ENCODE measurements at regions not wholly inside any gene's neighbourhood (a gene's known extent, or its start where the extent isn't known, plus 50 kb on each side); places are given as distances from the start of the nearest gene placed in this dataset.

DNA sequence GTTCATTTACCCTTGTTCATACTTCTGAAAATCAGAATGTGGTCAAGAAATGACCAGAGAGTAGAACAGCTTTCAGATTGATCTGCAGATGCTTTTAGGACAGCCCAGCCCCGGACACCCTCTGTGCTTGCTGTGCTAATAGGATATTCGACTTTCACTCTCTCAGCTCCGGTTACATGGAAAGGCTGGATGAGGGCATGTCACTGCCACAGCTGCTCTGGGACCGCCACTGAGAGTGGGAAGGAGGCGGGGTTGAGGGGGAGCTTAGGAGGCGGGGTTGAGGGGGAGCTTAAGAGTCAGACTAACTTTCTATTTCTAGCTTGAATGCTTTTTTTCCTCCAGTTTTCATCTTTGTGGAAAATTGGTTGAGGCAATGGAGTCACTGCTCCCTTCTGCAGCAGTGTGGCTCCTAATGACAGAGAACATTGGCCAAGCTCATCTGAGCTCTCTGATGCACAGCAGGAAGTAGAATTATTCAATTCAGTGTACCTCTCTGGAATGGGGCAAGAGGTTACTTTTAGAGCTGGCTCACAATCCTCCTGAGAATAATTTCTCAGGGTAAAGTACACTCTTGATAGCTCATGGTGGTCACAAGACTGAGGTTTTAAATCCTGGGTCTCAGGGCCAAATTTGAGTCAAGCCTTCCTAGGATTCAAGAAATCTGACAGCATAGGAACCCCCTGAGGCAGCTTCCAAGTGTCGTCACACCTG, 74.6 kb upstream of the NPAS1 start:
- DNase-seq (ENCODE audit: low spot score) = peak; percentile 60

DNA sequence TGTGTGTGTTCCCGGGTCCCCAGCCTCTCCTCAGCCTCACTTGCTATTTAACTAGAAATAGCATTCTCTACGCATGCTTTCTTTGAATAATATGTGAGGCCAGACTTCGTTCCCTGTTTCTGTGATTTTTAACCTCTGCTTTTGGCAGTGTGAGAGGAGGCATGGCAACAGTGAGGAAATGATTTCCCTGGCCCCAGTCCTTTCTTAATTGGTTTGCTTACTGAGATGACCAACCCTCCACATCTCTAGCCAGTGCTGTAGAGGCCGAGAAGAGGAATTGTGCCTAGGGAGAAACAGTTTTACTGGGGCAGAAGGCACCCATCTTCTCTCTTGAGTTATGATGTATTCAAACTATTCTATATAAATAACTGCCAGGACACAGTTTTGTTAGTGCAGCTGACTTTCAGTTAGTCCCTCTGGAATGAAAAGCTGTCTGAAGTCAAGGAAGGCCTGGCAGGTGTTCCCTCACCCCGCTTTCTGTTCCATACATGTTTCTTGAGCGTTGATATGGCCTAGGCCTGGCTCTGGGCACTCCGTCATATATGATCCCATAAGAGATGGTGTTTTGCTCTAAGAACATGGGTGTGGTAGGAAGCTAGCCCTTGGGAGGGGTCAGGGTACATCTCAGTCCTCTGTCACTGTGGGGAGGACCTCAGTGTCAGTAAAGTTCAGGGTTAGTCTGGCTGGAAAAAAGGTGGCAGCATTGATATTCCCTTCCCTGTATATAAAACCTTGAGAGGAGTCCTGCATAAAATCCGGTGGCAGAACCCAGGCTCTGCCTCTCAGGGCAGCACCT, 73.7 kb upstream of the NPAS1 start:
- DNase-seq (ENCODE audit: low spot score) = no peak

DNA sequence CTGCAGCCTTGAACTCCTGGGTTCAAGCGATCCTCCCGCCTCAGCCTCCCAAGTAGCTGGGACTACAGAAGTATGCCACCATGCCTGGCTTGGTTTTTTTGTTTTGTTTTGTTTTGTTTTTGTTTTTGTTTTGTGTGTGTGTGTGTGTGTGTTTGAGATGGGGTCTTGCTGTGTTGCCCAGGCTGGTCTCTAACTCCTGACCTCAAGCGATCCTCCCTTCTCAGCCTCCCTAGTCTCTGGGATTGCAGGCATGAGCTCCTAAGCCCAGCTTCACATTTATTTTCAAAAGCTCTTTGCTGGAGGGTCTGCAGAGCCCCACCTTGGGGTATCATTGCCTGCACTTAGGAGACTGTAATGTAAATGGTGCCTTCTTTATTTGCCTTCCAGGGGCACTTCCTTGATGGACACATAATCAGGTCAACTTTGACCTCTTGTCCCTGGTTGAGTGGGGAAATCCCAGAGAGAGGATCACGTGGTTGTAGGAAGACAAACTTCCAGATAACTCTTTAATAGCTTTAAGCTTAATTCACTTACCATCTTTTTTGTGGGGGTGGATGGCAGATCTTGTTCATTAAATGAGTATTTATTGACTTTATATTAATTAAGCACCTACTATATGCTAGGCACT, 72.9 kb upstream of the NPAS1 start:
- no peak for DNase-seq (ENCODE audit: low spot score)

DNA sequence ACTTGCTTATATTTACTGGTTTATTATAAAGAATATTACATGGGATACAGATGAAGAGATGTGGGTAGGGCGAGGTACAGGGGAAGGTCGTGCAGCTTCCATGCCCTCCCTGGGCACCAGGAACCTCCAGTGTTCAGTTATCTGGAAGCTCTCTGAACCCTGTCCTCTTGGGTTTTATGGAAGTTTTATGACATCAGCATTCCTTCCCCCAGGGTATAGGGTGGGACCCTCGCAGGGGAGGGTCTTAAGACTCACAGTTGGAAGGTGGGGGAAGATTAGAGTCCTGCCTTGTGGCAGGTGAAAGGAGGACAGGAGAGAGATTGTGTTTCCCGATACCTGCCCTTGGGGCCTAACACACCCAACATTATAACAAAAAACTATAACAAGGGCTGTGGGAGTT, 71.8 kb upstream of the NPAS1 start:
- no peak for DNase-seq (ENCODE audit: low spot score)

DNA sequence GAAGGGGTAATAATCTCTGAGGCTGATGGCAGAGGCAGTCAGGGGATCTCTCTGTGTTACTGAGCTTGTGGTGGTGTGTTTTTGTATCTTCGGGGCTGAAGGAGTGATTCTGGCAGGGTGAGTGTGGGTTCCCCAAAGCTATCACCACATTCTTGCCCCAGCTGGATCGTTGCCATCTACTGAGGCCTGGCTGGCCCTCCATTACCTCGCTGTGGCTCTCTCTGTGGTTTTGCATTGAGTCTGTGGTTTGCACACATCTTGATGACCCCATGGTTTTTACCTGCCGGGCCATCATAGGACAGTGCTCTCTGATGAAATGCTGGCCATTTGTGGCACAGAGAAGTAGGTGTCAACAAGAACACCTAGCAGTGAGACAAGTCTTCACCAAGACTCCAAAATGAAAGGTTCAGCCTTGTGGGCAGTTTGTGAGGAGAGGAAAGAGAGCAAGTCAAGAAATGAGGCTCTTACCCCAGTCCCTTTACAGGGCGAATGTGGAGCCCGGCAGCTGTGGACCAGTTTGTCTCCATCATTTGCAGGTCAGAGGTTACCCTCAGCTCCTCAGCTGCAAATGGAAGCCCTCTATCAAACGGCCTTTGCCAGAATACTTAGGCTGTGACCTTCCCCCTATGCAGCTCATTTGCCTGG, 69.0 kb upstream of the NPAS1 start:
- no peak for DNase-seq (ENCODE audit: low spot score)

DNA sequence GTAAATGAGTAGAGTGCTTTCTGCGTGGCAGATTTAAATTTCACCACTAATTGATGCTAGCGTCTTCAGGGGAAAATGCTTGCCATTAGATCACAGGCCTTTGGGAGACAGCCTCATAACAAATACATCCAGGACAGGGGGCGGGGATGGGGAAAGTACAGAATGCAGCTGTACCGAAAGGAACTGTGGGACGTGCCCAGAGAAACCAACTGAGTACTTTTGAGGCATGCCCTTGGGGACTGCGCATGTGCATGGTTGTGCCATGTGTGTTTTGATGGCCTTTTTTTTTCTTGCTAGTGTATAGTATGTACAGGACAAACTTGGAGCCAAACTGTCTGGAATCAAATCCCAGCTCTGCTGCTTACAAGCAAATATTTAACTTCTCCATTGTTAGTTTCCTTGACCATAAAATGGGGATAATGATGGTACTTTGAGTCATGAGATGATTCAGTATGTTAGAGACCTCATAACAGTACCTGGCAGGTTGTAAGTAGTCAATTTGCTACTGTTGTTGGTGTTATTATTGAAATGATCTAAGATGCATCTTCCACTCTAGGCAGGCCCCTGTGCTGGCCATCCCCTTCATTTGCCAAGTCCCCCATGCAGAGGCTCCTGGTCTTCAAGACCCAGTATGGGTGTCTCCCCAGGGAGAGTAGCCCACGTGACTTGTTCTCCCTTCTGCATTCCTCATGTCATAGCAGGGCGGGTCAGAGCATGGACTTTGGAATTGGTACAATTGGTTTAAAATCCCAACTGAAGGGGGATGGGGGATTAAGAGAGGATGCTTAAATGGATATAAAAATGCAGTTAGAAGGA, 68.3 kb upstream of the NPAS1 start:
- DNase-seq (ENCODE audit: low spot score) = peak; percentile 55

DNA sequence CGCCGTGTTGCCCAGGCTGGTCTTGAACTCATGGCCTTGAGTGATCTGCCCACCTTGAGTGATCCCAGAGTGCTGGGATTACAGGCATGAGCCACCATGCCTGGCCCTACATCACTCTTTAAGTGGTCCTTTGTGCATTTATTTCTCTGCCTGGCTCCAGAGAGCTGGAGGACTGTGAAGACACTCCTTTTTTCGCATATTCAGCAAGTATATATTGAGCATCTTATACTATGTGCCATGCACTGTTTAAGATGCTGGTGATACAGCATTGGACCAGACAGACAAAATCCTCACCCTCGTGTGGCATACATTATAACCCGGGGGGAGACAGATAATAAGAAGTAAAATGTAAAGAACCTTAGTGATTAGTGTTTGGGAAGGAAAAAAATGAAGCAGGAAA, 66.8 kb upstream of the NPAS1 start:
- no peak for DNase-seq (ENCODE audit: low spot score)

DNA sequence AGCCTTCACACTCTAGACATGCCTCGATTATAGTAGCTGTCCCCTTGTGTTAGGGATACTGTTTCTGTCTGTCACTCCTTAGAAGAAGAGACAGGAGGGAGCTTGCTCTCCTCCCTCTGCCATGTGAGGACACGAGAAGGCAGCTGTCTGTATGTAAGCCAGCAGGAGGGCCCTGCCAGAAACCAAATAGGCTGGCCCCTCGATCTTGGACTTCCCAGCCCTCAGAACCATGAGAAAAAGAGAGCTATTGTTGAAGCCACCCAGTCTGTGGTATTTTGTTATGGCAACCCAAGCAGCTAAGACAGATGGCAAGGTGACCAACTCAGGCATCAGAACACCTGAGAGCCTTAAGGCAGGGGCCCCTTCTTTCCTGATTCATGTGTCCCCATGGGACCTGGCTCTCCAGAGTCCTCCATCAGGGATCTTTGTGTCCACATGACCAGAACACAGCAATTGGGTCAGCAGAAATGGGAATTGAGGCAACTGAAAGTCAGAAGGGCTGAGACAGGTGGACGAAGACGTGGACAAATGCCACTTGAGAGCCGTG, 65.6 kb upstream of the NPAS1 start:
- DNase-seq (ENCODE audit: low spot score) = no peak

DNA sequence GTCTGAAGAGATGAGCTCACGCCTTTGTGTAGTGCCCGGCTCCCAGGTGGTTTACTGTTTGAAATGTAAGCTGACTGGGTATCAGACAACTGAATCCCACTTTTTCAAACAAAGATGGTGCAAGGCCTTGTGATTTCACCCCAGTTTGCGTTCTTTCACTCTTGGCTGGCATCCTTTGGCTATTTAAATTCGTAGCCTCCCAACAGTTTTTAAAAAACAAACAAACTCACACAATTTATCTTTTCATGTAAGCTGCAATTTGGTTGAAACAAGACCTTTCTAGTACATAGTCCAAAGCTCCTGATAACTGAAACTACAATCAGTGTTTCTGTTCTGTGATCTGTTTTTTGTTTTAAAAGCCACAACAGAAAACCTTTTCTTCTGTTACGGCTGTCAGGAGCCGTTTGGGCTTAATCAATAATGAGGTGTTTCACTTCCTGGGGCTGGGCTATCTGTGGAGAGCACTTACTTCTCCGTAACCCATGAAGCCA, 65.1 kb upstream of the NPAS1 start:
- no peak for DNase-seq (ENCODE audit: low spot score)

DNA sequence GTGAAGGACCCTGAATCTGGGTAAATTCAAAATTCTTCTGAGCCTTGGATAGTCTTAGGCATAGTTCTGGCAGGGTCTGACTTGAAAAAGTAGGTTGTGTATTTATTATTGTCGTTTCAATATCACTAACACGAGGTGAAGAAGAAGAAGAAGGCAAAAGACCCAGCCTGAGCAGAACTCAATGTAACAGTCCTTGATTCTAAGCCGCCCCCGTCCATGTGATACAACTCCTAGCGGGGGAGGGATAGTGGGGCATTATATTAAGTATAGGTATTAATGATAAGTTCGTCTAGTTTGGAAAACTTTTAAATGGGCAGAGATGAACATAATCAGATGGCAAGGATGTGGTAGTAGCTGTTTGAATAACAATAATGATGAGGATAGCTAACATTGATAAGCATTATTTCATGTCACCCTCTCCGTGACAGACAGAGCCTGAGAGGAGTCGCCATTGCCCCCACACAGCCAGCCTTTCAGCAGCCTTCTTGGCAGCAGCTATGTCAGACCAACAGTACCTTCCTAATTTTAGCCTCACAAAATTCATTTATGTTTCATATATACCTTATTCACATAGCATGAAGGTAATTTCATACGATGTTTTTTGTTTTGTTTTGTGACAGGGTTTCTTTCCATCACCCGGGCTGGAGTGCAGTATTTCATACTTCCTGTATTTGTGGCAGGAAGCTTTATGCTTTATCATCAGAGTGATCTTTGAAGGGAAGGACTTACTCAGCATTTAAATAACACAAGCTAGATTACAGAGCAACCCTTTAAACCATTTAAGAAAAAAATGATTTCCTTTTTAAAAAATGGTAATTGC, 64.4 kb upstream of the NPAS1 start:
- DNase-seq (ENCODE audit: low spot score) = no peak

DNA sequence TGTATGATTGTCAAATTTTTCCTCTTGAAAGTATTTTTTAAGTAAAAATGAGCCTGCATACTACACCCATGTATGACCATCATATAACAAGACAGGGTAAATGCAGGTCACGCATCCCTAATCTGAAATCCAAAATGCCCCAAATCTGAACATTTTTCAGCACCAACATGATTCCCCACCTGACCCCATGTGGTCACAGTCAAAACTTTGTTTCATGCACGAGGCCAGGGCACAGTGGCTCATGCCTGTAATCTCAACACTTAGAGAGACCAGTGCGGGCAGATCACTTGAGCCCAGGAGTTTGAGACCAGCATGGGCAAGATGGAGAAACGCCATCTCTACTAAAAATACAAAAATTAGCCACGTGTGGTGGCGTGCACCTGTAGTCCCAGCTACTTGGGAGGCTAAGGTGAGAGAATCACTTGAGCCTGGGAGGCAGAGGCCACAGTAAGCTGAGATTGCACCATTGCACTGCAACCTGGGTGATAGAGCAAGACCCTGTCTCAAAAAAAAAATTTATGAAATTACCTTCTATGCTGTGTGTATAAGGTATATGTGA, 63.7 kb upstream of the NPAS1 start:
- no peak for DNase-seq (ENCODE audit: low spot score)

DNA sequence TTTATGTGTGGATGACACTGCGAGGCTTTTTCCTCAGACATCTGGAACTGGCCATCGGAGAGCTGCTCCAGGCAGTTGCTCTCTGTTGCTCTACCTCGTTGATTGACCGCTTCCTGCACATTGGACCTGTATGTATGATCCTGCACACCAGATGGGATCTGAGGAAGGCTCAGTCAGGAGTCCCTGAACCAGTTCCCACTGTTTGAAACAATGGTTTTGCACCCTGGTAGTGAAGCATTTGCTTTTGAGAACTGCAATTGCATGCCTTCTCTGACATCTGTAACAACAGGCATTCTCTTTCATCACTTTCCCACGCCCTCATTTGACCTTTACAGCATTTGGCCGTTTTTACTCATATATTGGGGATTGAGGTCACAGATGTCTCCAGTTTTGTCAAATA, 61.1 kb upstream of the NPAS1 start:
- no peak for DNase-seq (ENCODE audit: low spot score)

DNA sequence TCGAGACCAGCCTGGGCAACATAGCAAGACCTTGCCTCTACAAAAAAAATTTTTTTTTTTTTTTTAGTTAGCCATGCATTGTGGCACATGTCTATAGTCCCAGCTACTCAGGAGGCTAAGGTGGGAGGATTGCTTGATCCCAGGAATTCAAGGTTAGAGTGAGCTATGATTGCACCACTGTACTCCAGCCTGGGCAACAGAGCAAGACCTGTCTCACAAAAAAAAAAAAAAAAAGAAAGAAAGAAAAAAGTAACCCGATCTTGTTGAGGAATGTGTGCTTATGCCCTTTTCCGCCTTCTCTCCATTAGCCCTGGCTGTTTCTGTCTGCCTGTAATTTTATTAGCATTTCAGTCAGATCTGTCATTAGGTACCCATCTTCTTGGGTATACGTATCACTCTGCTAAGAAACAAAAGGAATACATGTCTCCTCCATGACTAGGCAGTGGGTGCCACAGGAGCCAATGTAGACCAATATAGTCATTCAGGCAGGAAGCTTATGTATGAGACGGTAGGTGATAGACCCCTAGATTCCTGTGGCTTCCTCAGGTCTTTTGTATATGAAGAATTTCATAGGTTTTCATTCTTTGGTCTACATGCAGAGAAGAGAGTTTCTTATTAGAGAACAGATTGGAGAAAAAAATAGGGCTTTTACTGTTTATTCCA, 59.6 kb upstream of the NPAS1 start:
- no peak for DNase-seq (ENCODE audit: low spot score)

DNA sequence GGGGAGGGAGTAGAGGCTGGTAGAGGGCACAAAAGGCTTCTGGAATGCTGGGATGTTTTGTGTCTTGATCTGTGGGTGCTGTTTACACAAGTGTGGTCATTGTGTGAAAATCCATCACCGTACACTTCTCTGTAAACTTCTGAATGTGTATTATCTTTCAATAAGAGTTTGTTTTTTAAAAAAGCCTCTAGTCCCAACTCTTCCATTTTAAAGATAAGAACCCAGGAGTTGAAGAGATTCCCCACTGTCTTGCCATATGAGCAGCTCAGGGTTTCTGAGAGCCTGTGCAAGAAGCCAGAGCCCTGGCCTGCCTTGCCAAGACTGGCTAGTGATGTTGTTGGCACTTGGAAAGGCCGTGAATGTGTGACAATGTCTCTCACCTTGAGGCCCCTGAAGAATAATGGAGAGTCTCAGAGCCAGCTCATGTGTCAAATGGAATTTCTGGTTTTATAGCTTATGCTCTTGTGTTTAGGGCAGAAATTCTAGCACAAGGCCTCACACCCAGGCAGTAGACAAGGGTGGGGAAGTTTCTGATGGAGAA, 57.5 kb upstream of the NPAS1 start:
- DNase-seq (ENCODE audit: low spot score) = no peak

DNA sequence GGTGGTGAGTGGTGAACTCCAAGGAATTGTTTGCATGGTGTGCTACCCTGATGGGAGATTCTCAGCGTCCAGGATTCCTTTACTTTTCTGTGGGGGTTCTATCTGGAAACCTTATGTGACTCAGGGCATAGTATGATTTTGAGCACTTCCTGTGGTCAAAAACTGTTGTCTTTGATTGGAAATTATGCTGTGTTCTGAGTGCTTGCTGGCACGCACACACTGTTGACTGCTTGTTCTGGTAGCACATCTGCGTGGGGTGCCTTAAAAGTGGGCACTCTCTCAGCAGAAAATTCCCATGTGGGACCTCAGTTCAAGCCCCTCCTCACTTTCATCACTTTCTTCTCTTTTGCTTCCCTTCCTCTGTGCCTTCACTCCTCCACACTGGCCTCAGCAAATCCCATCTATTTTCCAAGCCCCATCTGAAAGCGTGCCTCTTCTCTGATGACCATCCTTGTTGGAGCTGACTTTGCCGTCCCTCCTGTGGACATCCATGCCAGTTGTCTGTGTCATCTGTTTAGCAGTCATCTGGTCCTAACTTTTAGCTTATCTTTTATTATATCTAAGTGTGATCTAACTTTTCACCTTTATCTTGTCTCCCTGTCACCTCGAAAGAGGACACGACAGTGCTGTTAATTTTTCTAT, 56.4 kb upstream of the NPAS1 start:
- no peak for DNase-seq (ENCODE audit: low spot score)

DNA sequence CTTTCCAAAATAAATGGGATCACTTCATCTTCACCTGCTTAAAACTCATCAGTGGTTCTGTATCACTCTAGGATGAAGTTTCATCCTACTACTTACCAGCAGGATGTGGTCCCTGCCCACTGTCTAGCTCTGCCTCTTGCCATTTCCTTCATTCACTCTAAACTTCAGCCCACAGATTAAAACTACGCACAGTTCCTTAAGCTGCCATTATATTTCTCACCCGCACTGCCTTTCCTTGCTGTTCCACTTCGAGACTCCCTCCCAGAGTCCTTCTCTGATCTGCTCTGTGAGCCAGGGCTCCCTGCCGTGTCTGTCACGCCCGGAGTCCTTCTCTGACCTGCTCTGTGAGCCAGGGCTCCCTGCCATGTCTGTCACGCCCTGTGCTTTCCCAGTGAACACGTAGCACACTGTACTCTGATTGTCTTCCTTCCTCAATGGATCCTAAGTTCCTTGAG, 52.0 kb upstream of the NPAS1 start:
- no peak for DNase-seq (ENCODE audit: low spot score)

Measured in HuH-7 (cell line).